Left renal pelvis (tissue), 4 donors: ENCODE measurements at regions not wholly inside any gene's neighbourhood (a gene's known extent, or its start where the extent isn't known, plus 50 kb on each side); places are given as distances from the start of the nearest gene placed in this dataset.
"Not testable (repeated sequence)": the region's sequence is repeated elsewhere in the genome, so short reads cannot be mapped to it uniquely, and the experiment has no call there.

ENCODE experiments used
- DNase-seq, 4 donors: peaks; one replicate each; pipeline ENCODE4 v3.0.0-alpha.2; 2013; ENCODE audit warnings: low read depth in 4 of 4, low spot score in 3 of 4

GRCh38 chr3:103134023-103134724 lies 699.4 kb downstream of the ZPLD1 start:
- no peak for DNase-seq

- DNase-seq: no peak
Observed at GRCh38 chr3:103136621-103137020, 701.8 kb downstream of the ZPLD1 start.

- DNase-seq: no peak
Observed at GRCh38 chr3:103137830-103138229, 703.0 kb downstream of the ZPLD1 start.

GRCh38 chr3:103158183-103158582 lies 723.4 kb downstream of the ZPLD1 start:
- no peak for DNase-seq

GRCh38 chr3:103166890-103167289 lies 732.1 kb downstream of the ZPLD1 start:
- no peak for DNase-seq

- no peak for DNase-seq
Observed at GRCh38 chr3:103167850-103168249, 733.0 kb downstream of the ZPLD1 start.

GRCh38 chr3:103169289-103169688 lies 734.5 kb downstream of the ZPLD1 start:
- DNase-seq: no peak

- DNase-seq: no peak
Observed at GRCh38 chr3:103170651-103171050, 735.8 kb downstream of the ZPLD1 start.

- DNase-seq: no peak
Observed at GRCh38 chr3:103173940-103174339, 739.1 kb downstream of the ZPLD1 start.

- no peak for DNase-seq
Observed at GRCh38 chr3:103181160-103181559, 746.3 kb downstream of the ZPLD1 start.

GRCh38 chr3:103184772-103185171 lies 750.0 kb downstream of the ZPLD1 start:
- no peak for DNase-seq

GRCh38 chr3:103189941-103190340 lies 755.1 kb downstream of the ZPLD1 start:
- no peak for DNase-seq

- DNase-seq: no peak
Observed at GRCh38 chr3:103195216-103195615, 760.4 kb downstream of the ZPLD1 start.

GRCh38 chr3:103203441-103203840 lies 768.6 kb downstream of the ZPLD1 start:
- no peak for DNase-seq

- DNase-seq: no peak
Observed at GRCh38 chr3:103210583-103210982, 775.8 kb downstream of the ZPLD1 start.

- no peak for DNase-seq
Observed at GRCh38 chr3:103218146-103218545, 783.3 kb downstream of the ZPLD1 start.

- no peak for DNase-seq
Observed at GRCh38 chr3:103218793-103219192, 784.0 kb downstream of the ZPLD1 start.

GRCh38 chr3:103227651-103228050 lies 792.8 kb downstream of the ZPLD1 start:
- no peak for DNase-seq

GRCh38 chr3:103247459-103247858 lies 812.6 kb downstream of the ZPLD1 start:
- no peak for DNase-seq

- DNase-seq: not testable (repeated sequence)
Observed at GRCh38 chr3:103254827-103255226, 820.0 kb downstream of the ZPLD1 start.

GRCh38 chr3:103269287-103269686 lies 834.5 kb downstream of the ZPLD1 start:
- DNase-seq: no peak

- DNase-seq: no peak
Observed at GRCh38 chr3:103271575-103271974, 836.8 kb downstream of the ZPLD1 start.
